Mucosa of rectum (tissue), 2 donors: ENCODE measurements at regions not wholly inside any gene's neighbourhood (a gene's known extent, or its start where the extent isn't known, plus 50 kb on each side); places are given as distances from the start of the nearest gene placed in this dataset.

Experiments
- H3K27ac ChIP-seq, 2 donors: one replicate each; pipeline ENCODE4 v1.7.0; 2013; ENCODE audit warnings: inconsistent platforms in 2 of 2, low read depth in 2 of 2, low read length in 2 of 2
- H3K27me3 ChIP-seq, 2 donors: one replicate each; pipeline ENCODE4 v1.7.0; 2013; ENCODE audit warnings: low read length in 2 of 2; ENCODE audit not compliant: control insufficient read depth in 2 of 2, insufficient read depth in 2 of 2
- H3K36me3 ChIP-seq, 2 donors: one replicate each; pipeline ENCODE4 v1.7.0; 2013; ENCODE audit warnings: low read length in 2 of 2; ENCODE audit not compliant: control insufficient read depth in 2 of 2, insufficient read depth in 2 of 2
- H3K4me1 ChIP-seq, 2 donors: one replicate each; pipeline ENCODE4 v1.7.0; 2013; ENCODE audit warnings: low read length in 2 of 2, mild to moderate bottlenecking in 1 of 2; ENCODE audit not compliant: control insufficient read depth in 2 of 2, insufficient read depth in 2 of 2
- H3K4me3 ChIP-seq, 2 donors: one replicate each; pipeline ENCODE4 v1.7.0; 2013; ENCODE audit warnings: low read length in 2 of 2
- H3K9ac ChIP-seq, 2 donors: one replicate each; pipeline ENCODE4 v1.7.0; 2013; ENCODE audit warnings: low read length in 2 of 2, low read depth in 1 of 2, mild to moderate bottlenecking in 1 of 2
- H3K9me3 ChIP-seq, 2 donors: one replicate each; pipeline ENCODE4 v1.7.0; 2013; ENCODE audit warnings: low read length in 2 of 2; ENCODE audit not compliant: control insufficient read depth in 2 of 2
- donor health status: healthy.
- donor health status: Normal muscosa, but diverticular disease.

DNA sequence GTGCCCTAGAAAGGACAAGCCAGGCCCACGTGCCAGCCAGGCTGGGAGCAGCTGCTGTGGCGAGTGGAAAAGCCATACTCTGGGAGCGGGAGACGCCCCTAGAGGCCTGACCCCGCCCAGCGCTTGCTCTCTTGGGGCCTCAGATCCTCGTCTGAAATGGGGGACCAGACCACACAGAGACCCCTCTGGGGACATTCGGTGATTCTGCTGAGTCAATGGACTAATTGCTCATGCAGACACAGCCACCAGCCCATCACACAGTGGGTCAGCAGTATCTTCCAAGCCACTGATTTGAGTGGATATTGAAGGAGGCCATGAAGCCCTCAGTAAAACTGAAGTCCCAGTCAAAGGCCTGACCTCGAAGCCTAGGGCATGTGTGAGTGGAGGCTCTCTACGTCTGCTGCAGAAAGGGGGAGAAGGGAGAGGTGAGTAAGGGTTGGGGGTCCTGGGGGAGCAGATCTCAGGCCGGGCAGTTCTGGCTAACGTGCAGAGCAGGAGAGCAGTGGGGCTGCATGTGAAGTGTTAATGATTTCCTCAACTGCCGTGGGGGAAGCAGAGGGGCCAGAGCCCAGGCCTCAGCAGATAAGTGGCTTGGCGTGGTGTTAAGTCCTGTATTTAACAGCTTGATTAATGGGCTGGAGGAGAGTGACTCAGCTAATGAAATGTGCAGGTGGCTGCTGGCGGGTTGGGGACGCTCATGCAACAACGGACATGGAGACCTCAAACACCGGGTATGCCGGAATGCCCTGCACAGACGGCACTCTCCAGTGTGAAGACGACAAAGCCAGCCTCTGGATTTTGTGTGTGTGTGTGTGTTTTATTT, 104.4 kb upstream of the TWIST2 start:
- Histone ChIP-seq H3K9ac (no peak overlapping the region), H3K27me3 (no peaks in the 10 kb centered on the region), H3K27ac (no peak overlapping the region), H3K4me3 (no peak overlapping the region), H3K4me1 (no peaks in the 10 kb centered on the region), H3K9me3 (no peaks in the 10 kb centered on the region), H3K36me3 (no peaks in the 10 kb centered on the region)

DNA sequence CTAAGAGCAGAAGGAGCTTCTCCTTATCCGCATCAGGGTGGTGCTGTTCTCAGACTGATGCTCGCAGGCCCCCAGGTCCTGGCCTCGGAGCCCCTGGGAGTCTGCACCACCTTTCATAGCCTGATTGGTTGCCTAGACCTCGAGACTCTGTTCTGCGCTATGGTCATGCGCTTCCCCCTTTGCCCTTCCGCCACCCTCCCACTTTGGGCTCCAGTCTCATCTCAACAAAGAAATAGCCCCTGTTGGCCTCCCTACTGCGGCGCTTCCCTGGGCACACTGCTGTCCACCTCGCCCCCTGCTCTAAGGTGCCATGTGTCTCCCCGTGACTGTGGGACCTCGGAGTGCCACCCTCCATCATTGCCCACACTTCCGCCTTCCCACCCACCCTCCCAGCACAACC, 102.9 kb upstream of the TWIST2 start:
- H3K9ac ChIP-seq = no peak overlapping the region
- H3K27me3 ChIP-seq = no peaks in the 10 kb centered on the region
- no peak overlapping the region for H3K27ac ChIP-seq
- H3K4me3 ChIP-seq = no peak overlapping the region
- H3K4me1 ChIP-seq = no peaks in the 10 kb centered on the region
- no peaks in the 10 kb centered on the region for H3K36me3 ChIP-seq
- no peaks in the 10 kb centered on the region for H3K9me3 ChIP-seq

DNA sequence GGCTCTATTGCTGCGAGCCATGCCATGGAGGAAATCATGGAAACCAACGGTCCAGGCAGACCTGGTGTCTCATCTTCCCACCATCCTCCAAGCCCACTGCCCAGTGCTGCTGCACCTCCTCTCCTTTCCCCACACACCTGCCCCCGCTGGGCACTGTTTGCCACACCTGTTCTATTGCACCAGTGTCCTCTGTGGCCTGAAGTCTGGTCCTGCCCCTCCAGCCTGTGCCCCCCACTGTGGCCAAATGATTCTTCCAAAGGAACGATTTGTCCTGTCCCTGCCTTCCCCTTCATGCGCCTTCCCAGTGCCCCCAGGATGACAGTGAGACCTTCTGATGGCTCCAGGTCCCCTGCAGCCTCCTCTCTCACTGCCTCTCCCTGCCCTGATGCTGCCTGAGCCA, 101.9 kb upstream of the TWIST2 start:
- H3K4me3 ChIP-seq = no peak overlapping the region
- no peaks in the 10 kb centered on the region for H3K9me3 ChIP-seq
- H3K4me1 ChIP-seq = no peaks in the 10 kb centered on the region
- H3K9ac ChIP-seq = no peak overlapping the region
- H3K27me3 ChIP-seq = no peaks in the 10 kb centered on the region
- H3K36me3 ChIP-seq = no peaks in the 10 kb centered on the region
- H3K27ac ChIP-seq = no peak overlapping the region

DNA sequence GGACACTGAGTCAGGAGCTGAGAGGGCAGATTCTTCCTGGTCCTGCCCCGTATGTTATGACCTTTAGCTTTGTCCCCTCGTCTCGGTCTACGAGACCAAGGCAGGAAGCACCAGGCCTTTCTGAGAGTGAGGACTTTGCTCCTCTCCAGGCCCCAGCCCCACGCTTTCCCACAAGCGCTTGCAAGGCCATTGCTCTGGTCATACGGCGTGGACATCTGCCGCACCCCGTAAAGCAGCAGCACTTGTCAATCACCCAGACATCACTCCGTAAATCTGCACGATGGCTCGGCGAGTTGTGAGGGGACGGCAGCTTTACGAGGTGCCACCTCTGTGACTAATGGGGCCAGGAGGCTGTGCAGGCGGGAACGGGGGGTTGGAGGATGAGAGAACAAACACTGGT, 100.8 kb upstream of the TWIST2 start:
- Histone ChIP-seq H3K27ac (no peak overlapping the region), H3K27me3 (no peaks in the 10 kb centered on the region)

DNA sequence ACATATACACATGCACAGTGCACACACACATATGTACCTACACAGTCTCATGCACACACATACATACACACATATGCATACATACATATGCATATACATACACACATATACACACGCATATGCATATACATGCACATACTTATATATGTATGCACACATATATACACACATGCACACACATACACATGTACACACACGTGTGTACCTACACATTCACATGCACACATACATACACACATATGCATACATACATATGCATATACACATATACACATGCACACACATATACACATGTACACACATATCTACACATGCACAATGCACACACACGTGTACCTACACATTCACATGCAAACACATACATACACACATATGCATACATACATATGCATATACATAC, 100.3 kb upstream of the TWIST2 start:
- Histone ChIP-seq H3K27ac (no peak overlapping the region), H3K4me1 (no peaks in the 10 kb centered on the region), H3K9me3 (no peaks in the 10 kb centered on the region), H3K27me3 (no peaks in the 10 kb centered on the region), H3K9ac (no peak overlapping the region), H3K4me3 (no peak overlapping the region), H3K36me3 (no peaks in the 10 kb centered on the region)

More for the DNA sequence above, 100.8 kb upstream of the TWIST2 start:
- no peak overlapping the region for H3K9ac ChIP-seq
- no peaks in the 10 kb centered on the region for H3K4me1 ChIP-seq
- no peaks in the 10 kb centered on the region for H3K36me3 ChIP-seq
- no peaks in the 10 kb centered on the region for H3K9me3 ChIP-seq
- H3K4me3 ChIP-seq = no peak overlapping the region

DNA sequence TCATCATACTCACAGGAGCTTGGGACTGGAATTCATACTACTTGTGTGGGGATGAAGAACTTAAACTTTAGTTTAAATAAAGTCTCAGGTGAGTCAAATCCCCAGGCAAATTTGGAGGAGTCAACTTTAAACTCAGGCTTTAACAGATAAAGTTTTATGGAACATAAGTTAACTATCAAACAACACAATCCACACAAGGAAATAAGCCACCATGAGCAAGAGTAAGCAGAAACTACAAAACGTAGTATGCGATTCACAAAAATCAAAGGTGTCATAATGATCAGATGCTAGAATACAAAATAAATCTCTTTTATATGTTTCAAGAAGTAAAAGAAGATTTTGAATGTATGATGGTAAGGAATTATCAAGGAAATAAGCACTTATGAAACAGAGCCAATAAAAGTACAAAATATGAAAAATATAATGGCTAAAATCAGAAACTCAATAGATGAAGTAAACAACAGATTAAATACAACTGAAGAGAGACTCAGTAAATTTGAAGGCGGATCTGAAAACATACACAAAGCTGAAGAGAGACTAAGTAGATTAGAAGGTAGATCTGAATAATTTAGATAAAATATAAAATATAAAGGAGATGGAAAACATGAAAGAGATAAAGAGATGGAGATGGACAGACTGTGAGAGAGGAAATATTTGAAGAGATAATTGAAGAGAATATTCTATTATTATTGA, 97.5 kb upstream of the TWIST2 start:
- no peaks in the 10 kb centered on the region for H3K27me3 ChIP-seq

DNA sequence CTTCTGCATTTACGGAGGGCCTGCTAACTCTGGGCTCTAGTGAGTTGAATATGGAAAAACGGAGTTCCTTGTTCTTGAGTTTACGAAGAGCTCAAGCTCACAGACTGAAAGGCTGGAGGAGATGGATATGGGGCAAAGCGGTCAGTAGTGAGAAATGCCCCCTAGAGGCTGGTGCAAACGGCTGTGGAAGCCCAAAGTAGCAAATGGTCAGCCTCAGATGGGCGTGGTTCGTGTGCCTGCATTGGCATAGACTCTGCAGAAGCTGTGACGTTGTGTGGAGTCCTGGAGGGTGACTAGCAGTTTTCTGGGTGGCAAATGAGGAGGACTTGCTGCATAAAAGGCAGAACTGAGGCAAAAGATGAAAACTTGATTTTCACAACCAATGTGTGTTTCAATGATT, 93.6 kb upstream of the TWIST2 start:
- Histone ChIP-seq H3K36me3 (no peaks in the 10 kb centered on the region), H3K4me1 (no peaks in the 10 kb centered on the region), H3K9ac (no peak overlapping the region), H3K27ac (peak overlapping the region in 1 of 2 donors; percentile 4), H3K4me3 (no peak overlapping the region), H3K9me3 (no peaks in the 10 kb centered on the region), H3K27me3 (no peaks in the 10 kb centered on the region)

More for the DNA sequence above, 97.5 kb upstream of the TWIST2 start:
- no peak overlapping the region for H3K9ac ChIP-seq
- no peak overlapping the region for H3K27ac ChIP-seq
- no peak overlapping the region for H3K4me3 ChIP-seq
- no peaks in the 10 kb centered on the region for H3K4me1 ChIP-seq
- no peaks in the 10 kb centered on the region for H3K36me3 ChIP-seq
- H3K9me3 ChIP-seq = no peaks in the 10 kb centered on the region

DNA sequence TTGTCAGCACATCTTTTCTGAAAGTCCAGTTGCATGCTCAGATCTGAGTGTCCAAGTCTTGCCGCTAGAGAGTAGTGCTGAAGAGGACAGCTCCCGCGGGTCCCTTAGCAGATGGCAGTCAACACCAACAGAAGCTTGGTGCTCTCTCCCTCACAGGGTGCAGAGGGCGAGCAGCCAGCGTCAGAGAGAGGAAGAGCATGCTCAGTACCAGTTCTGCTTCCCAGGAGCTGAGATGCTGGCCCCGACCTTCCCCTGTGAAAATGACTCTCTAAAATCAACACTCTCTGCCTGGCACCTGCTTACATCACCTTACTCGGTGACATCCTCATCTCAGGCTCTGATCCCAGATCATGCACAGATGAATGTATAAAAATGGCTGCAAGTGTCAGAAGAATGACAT, 86.0 kb upstream of the TWIST2 start:
- no peaks in the 10 kb centered on the region for H3K4me1 ChIP-seq
- H3K36me3 ChIP-seq = no peaks in the 10 kb centered on the region
- H3K27ac ChIP-seq = no peak overlapping the region
- no peak overlapping the region for H3K4me3 ChIP-seq
- H3K9me3 ChIP-seq = no peaks in the 10 kb centered on the region
- no peak overlapping the region for H3K9ac ChIP-seq
- H3K27me3 ChIP-seq = peaks cover 0 to 2% of the 10 kb centered on the region in 2 donors

DNA sequence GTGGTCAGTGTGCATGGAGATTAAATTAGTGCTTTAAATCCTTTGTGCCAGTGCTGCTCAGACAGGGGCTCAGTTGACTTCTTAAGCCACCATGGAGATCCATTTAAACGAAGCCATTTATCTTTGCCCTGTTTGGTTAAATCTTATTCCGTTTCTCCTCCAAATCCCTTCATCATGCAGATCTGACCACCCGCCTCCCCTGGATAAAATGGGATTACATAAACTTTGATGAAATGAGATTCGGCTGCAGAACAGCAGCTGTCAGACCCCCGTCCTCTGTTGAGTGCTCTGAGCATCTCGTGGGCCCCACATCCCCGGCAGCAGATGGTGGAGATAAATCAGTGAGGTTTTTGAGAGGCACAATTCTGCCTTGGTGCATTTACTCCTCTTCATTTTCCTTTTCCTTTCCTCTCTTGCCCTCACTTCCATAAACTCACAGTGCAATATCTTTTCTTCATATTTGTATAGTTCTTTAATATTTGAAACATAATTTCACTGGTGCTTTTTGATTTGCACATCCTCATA, 84.4 kb upstream of the TWIST2 start:
- Histone ChIP-seq H3K27ac (no peak overlapping the region), H3K9me3 (no peaks in the 10 kb centered on the region), H3K4me1 (no peaks in the 10 kb centered on the region), H3K4me3 (no peak overlapping the region), H3K27me3 (peaks cover 0 to 2% of the 10 kb centered on the region in 2 donors), H3K36me3 (no peaks in the 10 kb centered on the region), H3K9ac (no peak overlapping the region)

DNA sequence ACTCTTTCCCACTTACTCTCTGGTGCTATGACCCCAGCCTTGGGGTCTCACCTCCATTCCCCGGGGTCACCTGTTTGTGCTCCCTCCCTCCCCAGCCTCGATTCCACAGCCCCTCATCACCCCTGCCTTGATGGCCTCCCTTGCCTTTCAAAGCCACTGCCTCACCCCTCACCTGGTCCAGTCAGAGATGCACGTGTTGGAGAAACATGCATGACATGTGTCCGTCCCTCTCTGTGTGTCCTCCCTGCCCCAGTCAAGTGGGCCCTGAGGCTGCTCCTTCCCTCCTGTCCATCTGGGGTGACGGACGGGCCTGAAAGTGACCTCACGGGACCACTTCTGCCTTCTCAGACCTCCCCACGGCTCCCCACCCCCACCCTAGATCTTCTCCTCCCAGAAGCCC, 82.3 kb upstream of the TWIST2 start:
- Histone ChIP-seq H3K4me1 (no peaks in the 10 kb centered on the region), H3K27ac (no peak overlapping the region), H3K9me3 (no peaks in the 10 kb centered on the region), H3K9ac (no peak overlapping the region), H3K4me3 (no peak overlapping the region), H3K27me3 (peaks cover 0 to 2% of the 10 kb centered on the region in 2 donors), H3K36me3 (no peaks in the 10 kb centered on the region)
